ENCODE measurements at regions not wholly inside any gene's neighbourhood (a gene's known extent, or its start where the extent isn't known, plus 50 kb on each side); places are given as distances from the start of the nearest gene placed in this dataset.
"Not testable (repeated sequence)": the region's sequence is repeated elsewhere in the genome, so short reads cannot be mapped to it uniquely, and the experiment has no call there.

DNA sequence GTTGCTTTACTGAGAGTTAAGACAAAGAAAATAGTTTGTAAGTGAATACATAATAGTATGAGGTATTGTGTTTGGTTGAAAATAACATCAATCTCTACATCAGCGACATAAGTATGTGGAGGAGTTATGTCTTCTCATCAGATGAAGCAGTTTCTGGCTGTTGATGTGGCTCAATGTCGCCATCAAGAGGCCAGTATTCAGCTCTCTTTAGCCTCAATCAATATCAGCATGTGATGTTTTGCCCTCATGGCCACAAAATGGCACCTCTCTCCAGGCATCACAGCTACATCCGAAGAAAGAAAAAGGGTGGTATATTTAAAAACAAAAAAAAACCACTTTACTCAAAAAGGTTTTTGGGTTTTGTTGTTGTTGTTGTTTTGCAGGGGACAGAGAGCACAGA is 302.3 kb upstream of the TMEM132C start:
- no peak overlapping the region for H3K4me3 ChIP-seq (ENCODE audit: low read length)
- TF ChIP-seq, protein P1, sequence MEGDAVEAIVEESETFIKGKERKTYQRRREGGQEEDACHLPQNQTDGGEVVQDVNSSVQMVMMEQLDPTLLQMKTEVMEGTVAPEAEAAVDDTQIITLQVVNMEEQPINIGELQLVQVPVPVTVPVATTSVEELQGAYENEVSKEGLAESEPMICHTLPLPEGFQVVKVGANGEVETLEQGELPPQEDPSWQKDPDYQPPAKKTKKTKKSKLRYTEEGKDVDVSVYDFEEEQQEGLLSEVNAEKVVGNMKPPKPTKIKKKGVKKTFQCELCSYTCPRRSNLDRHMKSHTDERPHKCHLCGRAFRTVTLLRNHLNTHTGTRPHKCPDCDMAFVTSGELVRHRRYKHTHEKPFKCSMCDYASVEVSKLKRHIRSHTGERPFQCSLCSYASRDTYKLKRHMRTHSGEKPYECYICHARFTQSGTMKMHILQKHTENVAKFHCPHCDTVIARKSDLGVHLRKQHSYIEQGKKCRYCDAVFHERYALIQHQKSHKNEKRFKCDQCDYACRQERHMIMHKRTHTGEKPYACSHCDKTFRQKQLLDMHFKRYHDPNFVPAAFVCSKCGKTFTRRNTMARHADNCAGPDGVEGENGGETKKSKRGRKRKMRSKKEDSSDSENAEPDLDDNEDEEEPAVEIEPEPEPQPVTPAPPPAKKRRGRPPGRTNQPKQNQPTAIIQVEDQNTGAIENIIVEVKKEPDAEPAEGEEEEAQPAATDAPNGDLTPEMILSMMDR (conservative IDR thresholded peaks at IDR 0.05; ENCODE audit: low read length) = peak; percentile 52
- DNase-seq (ENCODE audit: low read depth) = peak; percentile 44

DNA sequence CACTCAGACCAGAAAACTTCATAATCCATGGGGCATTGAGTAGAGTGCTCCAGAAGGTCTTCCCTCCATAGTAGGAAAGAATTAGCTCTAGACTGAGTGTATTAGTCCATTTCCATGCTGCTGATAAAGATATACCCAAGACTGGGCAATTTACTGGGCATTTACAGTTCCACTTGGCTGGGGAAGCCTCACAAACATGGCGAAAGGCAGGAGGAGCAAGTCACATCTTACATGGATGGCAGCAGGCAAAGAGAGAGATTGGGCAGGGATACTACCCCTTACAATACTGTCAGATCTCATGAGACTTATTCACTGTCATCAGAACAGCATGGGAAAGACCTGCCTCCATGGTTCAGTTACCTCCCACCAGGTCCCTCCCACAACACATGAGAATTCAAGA is 300.6 kb upstream of the TMEM132C start:
- TF ChIP-seq, protein P1 (conservative IDR thresholded peaks at IDR 0.05; ENCODE audit: low read length) = no peak
- DNase-seq (ENCODE audit: low read depth) = no peak
- no peak overlapping the region for H3K4me3 ChIP-seq (ENCODE audit: low read length)

DNA sequence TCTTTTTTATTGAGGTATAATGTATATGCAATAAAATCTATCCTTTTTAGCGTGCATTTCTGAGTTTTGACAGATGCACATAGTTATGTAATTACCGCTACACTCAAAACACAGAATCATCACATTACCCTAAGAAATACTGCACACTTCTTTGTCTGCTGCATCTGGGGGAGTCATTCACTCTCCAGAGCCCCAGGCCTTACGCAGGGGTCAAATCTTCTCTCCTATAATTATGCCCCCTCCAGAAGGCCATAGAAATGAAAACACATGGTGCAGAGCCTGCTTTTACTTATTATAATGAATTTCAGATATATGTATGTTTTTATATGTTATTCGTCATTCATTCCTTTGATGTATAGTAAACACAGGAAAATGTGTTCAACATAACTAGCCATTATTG is 296.5 kb upstream of the TMEM132C start:
- TF ChIP-seq, protein P1 (conservative IDR thresholded peaks at IDR 0.05; ENCODE audit: low read length) = no peak
- no peak overlapping the region for H3K4me3 ChIP-seq (ENCODE audit: low read length)
- no peak for DNase-seq (ENCODE audit: low read depth)

DNA sequence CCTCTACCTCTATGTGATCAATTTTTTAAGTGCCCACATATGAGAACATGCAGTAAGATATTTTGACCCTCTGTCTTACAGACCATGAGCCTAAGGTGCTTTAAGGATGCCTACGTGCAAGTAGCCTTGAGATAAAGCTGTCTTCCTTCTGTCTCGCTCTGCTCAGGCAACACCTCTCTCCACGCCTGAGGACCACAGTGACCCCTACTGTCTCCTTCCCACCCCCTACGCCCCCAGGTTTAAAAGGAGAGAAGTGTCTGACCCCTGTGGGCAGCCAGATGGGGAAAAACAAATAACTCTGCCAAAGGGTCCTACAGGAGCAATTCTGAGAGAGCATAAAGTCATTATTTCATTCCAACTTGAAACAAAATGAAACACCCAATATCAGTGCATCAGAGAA is 286.4 kb upstream of the TMEM132C start:
- TF ChIP-seq, protein P1 (conservative IDR thresholded peaks at IDR 0.05; ENCODE audit: low read length) = no peak
- DNase-seq (ENCODE audit: low read depth) = no peak
- no peak overlapping the region for H3K4me3 ChIP-seq (ENCODE audit: low read length)

DNA sequence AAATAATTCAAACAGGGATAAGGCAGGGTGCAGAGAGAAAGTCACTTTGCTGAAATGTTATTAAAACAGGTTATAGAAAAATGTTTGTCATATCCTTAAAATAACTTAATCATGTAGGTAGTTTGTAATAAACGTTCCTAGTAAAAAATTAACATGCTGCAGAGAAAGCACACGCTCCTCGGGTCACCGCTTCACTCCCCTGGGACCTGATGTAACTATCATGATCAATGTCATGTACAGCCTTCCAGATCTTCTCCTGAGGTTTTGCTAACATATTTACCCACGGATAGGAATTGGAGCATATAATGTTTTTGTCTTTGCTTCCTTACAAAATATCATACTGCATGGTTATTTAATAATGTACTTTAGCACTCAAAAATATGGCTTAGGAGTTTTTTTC is 285.1 kb upstream of the TMEM132C start:
- H3K4me3 ChIP-seq (ENCODE audit: low read length) = no peak overlapping the region
- DNase-seq (ENCODE audit: low read depth) = no peak
- TF ChIP-seq, protein P1 (conservative IDR thresholded peaks at IDR 0.05; ENCODE audit: low read length) = no peak

DNA sequence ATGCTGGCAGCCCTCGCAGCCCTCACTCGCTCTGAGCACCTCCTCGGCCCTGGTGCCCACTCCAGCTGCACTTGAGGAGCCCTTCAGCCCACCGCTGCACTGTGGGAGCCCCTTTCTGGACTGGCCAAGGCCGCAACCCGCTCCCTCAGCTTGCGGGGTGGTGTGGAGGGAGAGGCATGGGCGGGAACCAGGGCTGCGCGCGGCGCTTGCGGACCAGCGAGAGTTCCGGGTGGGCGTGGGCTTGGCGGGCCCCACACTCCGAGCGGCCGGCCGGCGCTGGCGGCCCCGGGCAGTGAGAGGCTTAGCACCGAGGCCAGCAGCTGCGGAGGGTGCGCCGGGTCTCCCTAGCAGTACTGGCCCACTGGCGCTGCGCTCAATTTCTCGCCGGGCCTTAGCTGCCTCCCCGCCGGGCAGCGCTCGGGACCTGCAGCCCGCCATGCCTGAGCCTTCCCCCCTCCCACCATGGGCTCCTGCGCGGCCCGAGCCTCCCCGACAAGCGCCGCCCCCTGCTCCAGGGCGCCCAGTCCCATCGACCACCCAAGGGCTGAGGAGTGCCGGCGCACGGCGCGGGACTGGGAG is 283.7 kb upstream of the TMEM132C start:
- H3K4me3 ChIP-seq (ENCODE audit: low read length); DNase-seq (ENCODE audit: low read depth): not testable (repeated sequence)

DNA sequence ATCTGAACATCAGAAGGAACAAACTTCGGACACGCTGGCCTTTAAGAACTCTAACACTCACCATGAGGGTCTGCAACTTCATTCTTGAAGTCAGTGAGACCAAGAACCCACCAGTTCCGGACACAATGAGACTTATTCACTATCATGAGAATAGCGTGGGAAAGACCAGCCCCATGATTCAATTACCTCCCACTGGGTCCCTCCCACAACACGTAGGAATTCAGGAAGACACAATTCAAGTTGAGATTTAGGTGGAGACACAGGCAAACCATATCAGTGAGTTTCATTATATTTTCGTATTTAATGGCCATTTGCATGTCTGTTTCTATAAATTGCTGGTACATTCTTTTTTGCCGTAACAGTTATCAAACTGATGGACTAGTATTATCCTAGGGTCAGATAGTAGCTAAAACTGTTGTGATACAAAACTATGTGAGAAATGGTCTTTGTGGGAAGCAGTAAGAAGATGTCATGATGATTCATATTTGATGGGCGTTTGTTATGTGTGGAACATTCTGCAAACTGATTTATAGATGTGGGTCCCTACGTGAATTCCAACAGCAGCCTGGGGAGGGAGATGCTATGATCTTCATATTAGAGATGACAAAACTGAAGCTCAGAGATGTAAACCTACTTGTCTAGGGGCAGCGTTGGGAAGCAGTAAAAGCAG is 282.4 kb upstream of the TMEM132C start:
- H3K4me3 ChIP-seq (ENCODE audit: low read length) = no peak overlapping the region
- DNase-seq (ENCODE audit: low read depth) = peak; percentile 59
- TF ChIP-seq, protein P1 (conservative IDR thresholded peaks at IDR 0.05; ENCODE audit: low read length) = no peak

Measured in AG10803 (cell line).